ENCODE measurements at regions not wholly inside any gene's neighbourhood (a gene's known extent, or its start where the extent isn't known, plus 50 kb on each side); places are given as distances from the start of the nearest gene placed in this dataset.

DNA sequence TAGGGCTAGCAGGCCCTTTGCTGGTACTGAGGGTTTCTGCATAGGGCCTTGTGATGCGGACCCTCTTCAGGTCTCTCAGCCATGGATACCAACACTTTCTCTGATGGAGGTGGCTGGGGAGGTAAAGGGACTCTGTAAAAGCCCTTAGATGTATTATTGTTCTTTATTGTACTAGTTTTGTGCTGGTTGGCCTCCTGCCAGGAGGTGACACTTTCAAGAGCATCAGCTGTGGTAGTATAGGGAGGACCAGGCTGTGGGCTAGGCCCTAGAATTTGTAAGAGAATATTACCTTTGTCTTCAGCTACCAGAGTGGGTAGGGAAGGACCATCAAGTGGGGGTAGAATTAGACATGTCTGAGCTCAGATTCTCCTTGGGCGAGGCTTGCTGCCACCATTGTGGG is 936.3 kb downstream of the CENPC start:
- H3K4me3 ChIP-seq (ENCODE audit: low read depth, low read length) = no peak overlapping the region
- TF ChIP-seq, protein P1, sequence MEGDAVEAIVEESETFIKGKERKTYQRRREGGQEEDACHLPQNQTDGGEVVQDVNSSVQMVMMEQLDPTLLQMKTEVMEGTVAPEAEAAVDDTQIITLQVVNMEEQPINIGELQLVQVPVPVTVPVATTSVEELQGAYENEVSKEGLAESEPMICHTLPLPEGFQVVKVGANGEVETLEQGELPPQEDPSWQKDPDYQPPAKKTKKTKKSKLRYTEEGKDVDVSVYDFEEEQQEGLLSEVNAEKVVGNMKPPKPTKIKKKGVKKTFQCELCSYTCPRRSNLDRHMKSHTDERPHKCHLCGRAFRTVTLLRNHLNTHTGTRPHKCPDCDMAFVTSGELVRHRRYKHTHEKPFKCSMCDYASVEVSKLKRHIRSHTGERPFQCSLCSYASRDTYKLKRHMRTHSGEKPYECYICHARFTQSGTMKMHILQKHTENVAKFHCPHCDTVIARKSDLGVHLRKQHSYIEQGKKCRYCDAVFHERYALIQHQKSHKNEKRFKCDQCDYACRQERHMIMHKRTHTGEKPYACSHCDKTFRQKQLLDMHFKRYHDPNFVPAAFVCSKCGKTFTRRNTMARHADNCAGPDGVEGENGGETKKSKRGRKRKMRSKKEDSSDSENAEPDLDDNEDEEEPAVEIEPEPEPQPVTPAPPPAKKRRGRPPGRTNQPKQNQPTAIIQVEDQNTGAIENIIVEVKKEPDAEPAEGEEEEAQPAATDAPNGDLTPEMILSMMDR (IDR thresholded peaks at IDR 0.05; ENCODE audit: low read depth, low read length) = no peak
- no peaks in the 10 kb centered on the region for H3K4me1 ChIP-seq
- H3K36me3 ChIP-seq = no peaks in the 10 kb centered on the region
- DNase-seq = no peak
- H3K27me3 ChIP-seq = no peaks in the 10 kb centered on the region
- no peaks in the 10 kb centered on the region for H3K9me3 ChIP-seq

DNA sequence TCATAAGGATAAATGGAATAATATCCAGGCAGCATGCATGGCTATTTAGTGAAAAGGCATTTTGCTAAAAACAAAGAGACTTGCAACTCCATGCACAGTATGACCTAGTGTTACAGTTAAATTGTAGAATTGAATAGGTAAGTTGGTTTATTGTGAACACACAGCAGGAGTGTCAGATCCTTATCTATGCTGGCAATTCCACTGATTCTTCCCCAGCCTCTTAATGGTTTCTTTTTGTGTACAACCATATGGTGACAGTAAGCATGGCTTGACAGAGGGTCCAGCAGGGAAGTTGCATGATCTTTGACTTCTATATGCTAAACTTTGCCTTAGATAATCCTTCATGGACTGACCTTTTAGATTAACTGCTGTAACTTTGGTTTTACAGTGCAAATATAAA is 936.6 kb upstream of the EPHA5 start:
- no peaks in the 10 kb centered on the region for H3K9me3 ChIP-seq
- no peaks in the 10 kb centered on the region for H3K27me3 ChIP-seq
- no peak for DNase-seq
- no peaks in the 10 kb centered on the region for H3K4me1 ChIP-seq
- no peak overlapping the region for H3K4me3 ChIP-seq (ENCODE audit: low read depth, low read length)
- TF ChIP-seq, protein P1 (IDR thresholded peaks at IDR 0.05; ENCODE audit: low read depth, low read length) = no peak
- H3K36me3 ChIP-seq = no peaks in the 10 kb centered on the region

DNA sequence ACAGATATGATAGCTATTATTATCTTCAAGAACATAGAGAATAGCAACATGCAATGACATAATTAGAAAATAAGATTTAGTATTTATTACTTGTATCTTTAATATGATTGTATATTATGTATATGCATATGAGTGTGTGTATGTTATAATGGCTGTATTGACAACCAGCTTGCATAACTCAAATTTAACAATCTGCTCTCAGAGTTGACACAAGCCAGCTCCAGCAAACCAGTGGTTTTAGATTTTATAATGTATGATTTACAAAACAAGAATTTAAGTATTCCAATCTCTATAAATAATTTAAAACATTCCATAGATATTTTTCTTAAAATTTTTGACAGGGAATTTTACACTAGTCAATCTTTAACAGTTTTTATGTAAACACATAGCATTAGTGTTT is 935.9 kb upstream of the EPHA5 start:
- Histone ChIP-seq H3K36me3 (no peaks in the 10 kb centered on the region), H3K4me3 (ENCODE audit: low read depth, low read length) (no peak overlapping the region), H3K4me1 (no peaks in the 10 kb centered on the region), H3K9me3 (no peaks in the 10 kb centered on the region), H3K27me3 (no peaks in the 10 kb centered on the region)
- DNase-seq = no peak
- TF ChIP-seq, protein P1 (IDR thresholded peaks at IDR 0.05; ENCODE audit: low read depth, low read length) = no peak

DNA sequence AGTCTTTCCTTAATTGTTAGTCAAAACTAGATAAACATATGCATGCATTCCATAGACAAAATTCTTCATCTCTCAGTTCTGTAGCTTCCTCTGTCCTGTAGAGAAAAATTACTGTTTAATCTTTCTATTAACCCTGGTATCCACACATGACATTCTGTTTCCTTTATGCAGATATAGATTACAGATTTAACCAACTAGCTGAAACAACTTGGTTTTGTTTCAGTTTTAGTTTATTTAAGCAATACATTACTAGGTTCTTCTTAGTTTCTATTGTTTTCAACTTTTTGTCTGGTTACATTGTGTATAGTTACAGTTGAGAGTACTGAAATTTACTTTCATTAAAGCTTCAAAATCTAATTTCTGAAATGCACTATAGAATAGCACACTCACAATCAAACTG is 933.9 kb upstream of the EPHA5 start:
- DNase-seq = no peak
- H3K4me3 ChIP-seq (ENCODE audit: low read depth, low read length) = no peak overlapping the region
- H3K27me3 ChIP-seq = no peaks in the 10 kb centered on the region
- TF ChIP-seq, protein P1 (IDR thresholded peaks at IDR 0.05; ENCODE audit: low read depth, low read length) = no peak
- H3K36me3 ChIP-seq = no peaks in the 10 kb centered on the region
- H3K4me1 ChIP-seq = no peaks in the 10 kb centered on the region
- no peaks in the 10 kb centered on the region for H3K9me3 ChIP-seq

DNA sequence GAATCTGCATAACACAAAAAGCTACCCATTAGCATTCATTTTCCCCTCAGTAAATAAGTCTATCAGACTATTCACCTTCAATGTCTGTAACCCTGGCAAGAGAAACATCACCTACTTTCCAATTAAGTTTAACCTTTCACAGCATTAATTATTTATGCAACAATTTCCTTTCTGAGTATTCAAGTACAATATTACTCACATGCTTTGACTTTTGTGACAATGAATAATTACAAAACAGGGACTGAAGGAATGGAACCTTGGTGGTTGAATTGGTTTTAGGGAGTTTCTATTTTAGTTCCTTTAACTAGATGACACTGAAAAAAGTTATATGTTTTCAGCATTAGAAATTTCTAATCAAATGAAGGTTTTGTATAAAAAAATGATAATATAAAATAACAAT is 932.3 kb upstream of the EPHA5 start:
- DNase-seq = no peak
- H3K9me3 ChIP-seq = no peaks in the 10 kb centered on the region
- H3K27me3 ChIP-seq = no peaks in the 10 kb centered on the region
- no peak overlapping the region for H3K4me3 ChIP-seq (ENCODE audit: low read depth, low read length)
- H3K4me1 ChIP-seq = no peaks in the 10 kb centered on the region
- TF ChIP-seq, protein P1 (IDR thresholded peaks at IDR 0.05; ENCODE audit: low read depth, low read length) = no peak
- no peaks in the 10 kb centered on the region for H3K36me3 ChIP-seq

DNA sequence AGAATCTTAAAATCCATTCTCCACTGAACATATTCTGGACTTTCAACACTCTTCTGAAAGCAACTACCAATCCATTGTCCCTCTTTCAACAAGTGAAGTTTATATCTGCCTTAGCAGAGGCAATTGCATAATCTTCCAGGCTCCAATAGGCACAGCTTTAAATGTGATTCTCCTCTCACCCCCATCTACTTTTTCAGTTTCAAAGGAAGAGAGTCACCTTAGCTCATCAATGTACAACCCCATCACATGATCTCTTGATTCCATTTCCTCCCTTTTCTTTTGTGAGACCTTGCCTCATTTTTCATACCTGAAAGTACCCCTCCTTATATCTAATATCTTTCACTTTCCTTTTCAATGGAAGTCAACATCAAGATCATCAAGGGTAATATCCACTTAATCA is 921.7 kb upstream of the EPHA5 start:
- H3K4me1 ChIP-seq = no peaks in the 10 kb centered on the region
- H3K4me3 ChIP-seq (ENCODE audit: low read depth, low read length) = no peak overlapping the region
- no peaks in the 10 kb centered on the region for H3K36me3 ChIP-seq
- no peaks in the 10 kb centered on the region for H3K27me3 ChIP-seq
- no peak for DNase-seq
- no peaks in the 10 kb centered on the region for H3K9me3 ChIP-seq
- TF ChIP-seq, protein P1 (IDR thresholded peaks at IDR 0.05; ENCODE audit: low read depth, low read length) = no peak

Measured in BE2C (cell line).